ENCODE measurements at regions not wholly inside any gene's neighbourhood (a gene's known extent, or its start where the extent isn't known, plus 50 kb on each side); places are given as distances from the start of the nearest gene placed in this dataset.
A peak's percentile ranks its signal among the peaks of the same experiment; 100 is the strongest.

DNA sequence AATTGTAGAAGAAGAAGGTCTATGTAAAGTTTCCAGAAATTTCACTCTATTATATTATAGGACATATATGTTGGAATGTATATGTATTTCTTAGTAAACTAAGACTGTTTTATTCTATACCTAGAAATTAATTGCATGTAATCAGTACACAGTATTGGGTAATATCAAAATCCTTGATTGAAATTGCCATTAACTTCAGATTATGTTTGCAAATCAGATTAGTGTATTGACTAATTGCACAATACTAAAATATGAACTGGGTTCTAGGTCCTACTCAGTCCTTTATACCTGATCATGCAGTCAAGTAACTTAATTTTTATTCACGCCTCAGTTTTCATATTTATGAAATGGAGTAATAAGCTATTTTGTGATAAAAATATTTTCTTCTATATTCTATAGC is 950.3 kb upstream of the ADGRL3 start:
- in situ Hi-C loops (cut with HindIII; ENCODE audit: extremely low pct_ligation_motif_present, low pct_unique_long_range_greater_than_20kb) (no loop called here), intact Hi-C loops (cut with micrococcal nuclease; ENCODE audit: unreplicated experiment) (no loop called here)
- Histone ChIP-seq H3K4me2 (ENCODE audit: low read depth, low read length) (no peak overlapping the region), H4K20me1 (ENCODE audit: insufficient read depth, low read length) (no peaks in the 10 kb centered on the region), H3K4me1 (ENCODE audit: insufficient read depth, low read length) (no peaks in the 10 kb centered on the region), H3K27ac (ENCODE audit: extremely low read length, insufficient read depth, low read length) (no peak overlapping the region), H3K9me3 (ENCODE audit: low read length) (no peaks in the 10 kb centered on the region), H3K4me3 (replicated peaks in 1 of 3; ENCODE audit: insufficient read depth in 1 of 3, low read depth in 2 of 3, low read length in 3 of 3) (no peak overlapping the region), H3K36me3 (replicated peaks in 1 of 2; ENCODE audit: control insufficient read depth in 1 of 2, insufficient read depth in 2 of 2, low read length in 2 of 2) (no peaks in the 10 kb centered on the region), H3K27me3 (ENCODE audit: control insufficient read depth in 1 of 2, insufficient read depth in 2 of 2, low read length in 2 of 2) (no peaks in the 10 kb centered on the region), H2AFZ (ENCODE audit: low read length) (no peak overlapping the region), H3K9ac (ENCODE audit: insufficient read depth, low read depth, low read length) (no peak overlapping the region), H3K79me2 (ENCODE audit: insufficient read depth, low read length) (no peaks in the 10 kb centered on the region)
- FAIRE-seq (no peak), DNase-seq (ENCODE audit: low spot score) (no peak), ATAC-seq (no peak)
- TF ChIP-seq CEBPB (IDR thresholded peaks at IDR 0.05; ENCODE audit: borderline replicate concordance, low read depth, low read length) (peak; percentile 60; the same call in 1 of the 2 replicates), FIP1L1 (IDR thresholded peaks at IDR 0.05; ENCODE audit: borderline replicate concordance, insufficient read depth, low read depth, low read length) (no peak), MXI1 (IDR thresholded peaks at IDR 0.05; ENCODE audit: borderline replicate concordance, low read depth, low read length) (no peak)
- CTCF ChIA-PET (ENCODE audit: low intra/inter-chr PET ratio, low total read pairs): no interaction called here
- WGBS (ENCODE audit: low lambda C conversion rate): 9% methylated on average over 1 of the region's 1 CpG
- POLR2A ChIA-PET: no interaction called here
- no TSS peak for BruUV-seq (replicated peaks)

DNA sequence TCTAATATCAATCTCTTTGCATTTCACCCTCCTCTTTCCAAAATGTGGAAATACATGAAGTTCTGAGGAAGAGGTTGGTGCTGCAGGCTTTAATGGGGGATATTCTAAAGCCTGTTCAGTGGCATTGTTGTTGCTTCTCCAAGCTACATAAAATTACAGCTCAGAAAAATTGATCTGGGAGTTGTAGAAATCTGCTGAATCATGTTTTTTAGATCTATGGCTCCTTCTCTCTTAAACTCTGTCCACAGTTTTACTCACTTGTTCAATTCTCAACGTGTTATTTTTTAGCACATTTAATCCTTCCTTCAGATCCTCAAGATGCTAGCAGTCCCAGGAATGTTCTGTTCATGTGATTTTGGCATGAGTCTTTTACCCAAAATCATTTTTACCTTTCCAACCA is 949.5 kb upstream of the ADGRL3 start:
- Histone ChIP-seq H3K4me1 (ENCODE audit: insufficient read depth, low read length) (no peaks in the 10 kb centered on the region), H2AFZ (ENCODE audit: low read length) (no peak overlapping the region), H3K9ac (ENCODE audit: insufficient read depth, low read depth, low read length) (no peak overlapping the region), H3K36me3 (replicated peaks in 1 of 2; ENCODE audit: control insufficient read depth in 1 of 2, insufficient read depth in 2 of 2, low read length in 2 of 2) (no peaks in the 10 kb centered on the region), H3K4me2 (ENCODE audit: low read depth, low read length) (no peak overlapping the region), H3K79me2 (ENCODE audit: insufficient read depth, low read length) (no peaks in the 10 kb centered on the region), H3K4me3 (replicated peaks in 1 of 3; ENCODE audit: insufficient read depth in 1 of 3, low read depth in 2 of 3, low read length in 3 of 3) (no peak overlapping the region), H4K20me1 (ENCODE audit: insufficient read depth, low read length) (no peaks in the 10 kb centered on the region), H3K9me3 (ENCODE audit: low read length) (no peaks in the 10 kb centered on the region), H3K27ac (ENCODE audit: extremely low read length, insufficient read depth, low read length) (no peak overlapping the region), H3K27me3 (ENCODE audit: control insufficient read depth in 1 of 2, insufficient read depth in 2 of 2, low read length in 2 of 2) (no peaks in the 10 kb centered on the region)
- TF ChIP-seq NFIC (IDR thresholded peaks at IDR 0.05; ENCODE audit: low read length) (no peak), NFE2L2 (IDR thresholded peaks at IDR 0.05; ENCODE audit: low read length) (peak; percentile 50; the same call in 1 of the 2 replicates), MAFF (IDR thresholded peaks at IDR 0.05; ENCODE audit: low read depth, low read length) (peak; percentile 76; the same call in 1 of the 2 replicates), MAFK (conservative IDR thresholded peaks at IDR 0.05 in 1 of 2, IDR thresholded peaks at IDR 0.05 in 1 of 2; ENCODE audit: low read length in 2 of 2) (peak; percentile 74 to 88), ZNF709 (CRISPR knock-in tag; IDR thresholded peaks at IDR 0.05) (no peak)
- 0% methylated on average over 1 of the region's 1 CpG for WGBS (ENCODE audit: low lambda C conversion rate)
- no TSS peak for BruUV-seq (replicated peaks)
- DNase-seq (ENCODE audit: low spot score): no peak
- FAIRE-seq: no peak
- in situ Hi-C loops (cut with HindIII; ENCODE audit: extremely low pct_ligation_motif_present, low pct_unique_long_range_greater_than_20kb) (no loop called here), intact Hi-C loops (cut with micrococcal nuclease; ENCODE audit: unreplicated experiment) (no loop called here)
- ChIA-PET POLR2A (no interaction called here), CTCF (ENCODE audit: low intra/inter-chr PET ratio, low total read pairs) (no interaction called here)
- no peak for ATAC-seq
